PFSK-1 (cell line): ENCODE measurements at regions not wholly inside any gene's neighbourhood (a gene's known extent, or its start where the extent isn't known, plus 50 kb on each side); places are given as distances from the start of the nearest gene placed in this dataset.

ENCODE experiments used
- FOXP2 ChIP-seq: optimal IDR thresholded peaks from 2 replicates; pipeline ENCODE3; 2011; ENCODE audit warnings: borderline replicate concordance, control low read depth, inconsistent platforms; ENCODE audit not compliant: insufficient read depth; ENCODE audit errors: extremely low read length, extremely low read depth
- POLR2AphosphoS5 ChIP-seq: IDR thresholded peaks from 2 replicates; pipeline ENCODE4 v1.6.1; 2012; ENCODE audit warnings: low read depth, mild to moderate bottlenecking, control low read depth, low read length, moderate library complexity
- REST ChIP-seq, 2 experiments: IDR thresholded peaks; 2 replicates each; pipeline versions ENCODE4 v1.6.1 to v1.8.0; 2011 to 2012; ENCODE audit warnings: low read depth in 2 of 2, low read length in 2 of 2, control low read depth in 1 of 2, inconsistent platforms in 1 of 2, mild to moderate bottlenecking in 1 of 2, moderate library complexity in 1 of 2; ENCODE audit not compliant: insufficient read depth in 1 of 2
- SIN3A ChIP-seq: IDR thresholded peaks from 2 replicates; pipeline ENCODE4 v1.6.1; 2012; ENCODE audit warnings: mild to moderate bottlenecking, low read length, moderate library complexity, borderline replicate concordance; ENCODE audit not compliant: insufficient read depth
- TAF1 ChIP-seq: IDR thresholded peaks from 2 replicates; pipeline ENCODE4 v1.6.1; 2012; ENCODE audit warnings: low read length, control low read depth, borderline replicate concordance; ENCODE audit not compliant: insufficient read depth

GRCh38 chr10:106147021-106147420 is 1017.5 kb downstream of the SORCS1 start:
- TF ChIP-seq TAF1 (no peak), FOXP2 (no peak), POLR2AphosphoS5 (no peak), REST (IDR thresholded peaks at IDR 0.05; ENCODE audit: insufficient read depth in 1 of 2, low read depth in 2 of 2, low read length in 2 of 2) (no peak), SIN3A (no peak)

GRCh38 chr10:106139915-106140314 is 1024.6 kb downstream of the SORCS1 start:
- no peak for TF ChIP-seq SIN3A
- no peak for TF ChIP-seq FOXP2
- no peak for TF ChIP-seq REST (IDR thresholded peaks at IDR 0.05; ENCODE audit: insufficient read depth in 1 of 2, low read depth in 2 of 2, low read length in 2 of 2)
- TF ChIP-seq POLR2AphosphoS5 = no peak
- no peak for TF ChIP-seq TAF1

GRCh38 chr10:106136175-106136574 is 1028.3 kb downstream of the SORCS1 start:
- TF ChIP-seq POLR2AphosphoS5 = no peak
- no peak for TF ChIP-seq REST (IDR thresholded peaks at IDR 0.05; ENCODE audit: insufficient read depth in 1 of 2, low read depth in 2 of 2, low read length in 2 of 2)
- no peak for TF ChIP-seq FOXP2
- no peak for TF ChIP-seq TAF1
- TF ChIP-seq SIN3A = no peak

- TF ChIP-seq REST (IDR thresholded peaks at IDR 0.05; ENCODE audit: insufficient read depth in 1 of 2, low read depth in 2 of 2, low read length in 2 of 2) (no peak), FOXP2 (no peak), SIN3A (no peak), TAF1 (no peak), POLR2AphosphoS5 (no peak)
Observed at GRCh38 chr10:106134326-106135000, 1030.0 kb downstream of the SORCS1 start.
